Brain microvascular endothelial cell (primary cell): ENCODE measurements at regions not wholly inside any gene's neighbourhood (a gene's known extent, or its start where the extent isn't known, plus 50 kb on each side); places are given as distances from the start of the nearest gene placed in this dataset.
"Not testable (repeated sequence)": the region's sequence is repeated elsewhere in the genome, so short reads cannot be mapped to it uniquely, and the experiment has no call there.

ENCODE experiments used
- DNase-seq: peaks from one replicate; pipeline ENCODE4 v3.0.0-alpha.2; 2020
- H3K27ac ChIP-seq: fragments of 250-450 bp; sonication (Bioruptor Pico); 2 replicates; pipeline ENCODE4 v1.5.1; 2020; ENCODE audit warnings: mild to moderate bottlenecking, moderate library complexity
- H3K27me3 ChIP-seq: fragments of 250-450 bp; sonication (Bioruptor Pico); replicated peaks from 2 replicates; pipeline ENCODE4 v1.5.1; 2020; ENCODE audit warnings: mild to moderate bottlenecking
- H3K36me3 ChIP-seq: fragments of 250-450 bp; sonication (Bioruptor Pico); replicated peaks from 2 replicates; pipeline ENCODE4 v1.5.1; 2020; ENCODE audit warnings: mild to moderate bottlenecking
- H3K4me3 ChIP-seq: 2 replicates; pipeline ENCODE4 v1.5.1; 2011; ENCODE audit warnings: low read depth, mild to moderate bottlenecking, control low read depth, low read length, moderate library complexity
- in situ Hi-C: cut with HindIII; loops from 2 replicates; pipeline ENCODE4 v1.10.0; 2017; ENCODE audit warnings: low sequenced_read_pairs, low pct_ligation_motif_present
- TF ChIP-seq, protein P1 (sequence below): IDR thresholded peaks from 2 replicates; pipeline ENCODE4 v1.5.1; 2011; ENCODE audit warnings: low read depth, mild to moderate bottlenecking, moderate library complexity, low read length, control low read depth, inconsistent platforms; ENCODE audit errors: missing control alignments

DNA sequence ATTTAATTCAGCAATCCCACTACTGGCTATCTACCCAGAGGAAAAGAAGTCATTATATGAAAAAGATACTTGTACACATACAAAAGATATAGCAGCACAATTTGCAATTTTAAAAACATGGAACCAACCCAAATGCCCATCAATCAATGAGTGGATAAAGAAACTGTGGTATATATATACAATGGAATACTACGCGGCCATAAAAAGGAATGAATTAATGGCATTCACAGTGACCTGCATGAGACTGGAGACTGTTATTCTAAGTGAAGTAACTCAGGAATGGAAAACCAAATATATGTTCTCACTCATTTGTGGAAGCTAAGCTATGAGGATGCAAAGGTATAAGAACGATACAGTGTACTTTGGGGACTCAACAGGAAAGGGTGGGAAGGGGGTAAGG lies 102.8 kb upstream of the KCNMA1 start:
- H3K27me3 ChIP-seq, in situ Hi-C loops, H3K36me3 ChIP-seq, H3K27ac ChIP-seq, H3K4me3 ChIP-seq, DNase-seq: not testable (repeated sequence)

DNA sequence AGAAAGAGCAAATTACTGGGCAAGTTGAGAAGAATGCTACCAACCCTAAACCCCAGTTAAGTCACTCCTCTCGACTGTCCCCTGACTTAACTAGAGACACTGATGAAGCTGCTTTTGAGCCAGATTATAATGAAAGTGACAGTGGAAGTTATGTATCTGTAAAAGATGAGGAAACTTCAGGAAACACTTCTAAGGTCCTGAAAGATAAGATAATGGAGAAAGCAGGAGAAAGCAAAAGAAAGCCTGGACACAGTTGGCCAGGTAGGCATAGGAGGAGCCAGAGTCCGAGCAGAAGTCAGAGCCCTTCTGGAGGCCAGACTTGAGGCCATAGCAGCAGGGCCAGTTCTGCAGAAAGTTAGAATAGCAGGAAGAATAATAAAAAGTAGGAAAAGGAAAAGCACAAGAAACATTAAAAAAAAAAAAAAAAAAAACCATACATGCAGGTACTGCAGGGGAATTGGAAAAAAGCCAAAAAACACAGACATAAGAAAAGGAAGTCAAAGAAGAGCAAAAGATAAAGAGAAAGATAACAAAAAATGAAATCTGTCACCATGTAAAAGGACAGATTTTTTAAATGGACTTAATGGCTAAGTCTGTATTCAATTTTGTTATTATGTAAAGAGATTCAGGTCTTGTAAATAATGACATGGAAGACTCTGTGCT lies 101.0 kb upstream of the KCNMA1 start:
- TF ChIP-seq, protein P1, sequence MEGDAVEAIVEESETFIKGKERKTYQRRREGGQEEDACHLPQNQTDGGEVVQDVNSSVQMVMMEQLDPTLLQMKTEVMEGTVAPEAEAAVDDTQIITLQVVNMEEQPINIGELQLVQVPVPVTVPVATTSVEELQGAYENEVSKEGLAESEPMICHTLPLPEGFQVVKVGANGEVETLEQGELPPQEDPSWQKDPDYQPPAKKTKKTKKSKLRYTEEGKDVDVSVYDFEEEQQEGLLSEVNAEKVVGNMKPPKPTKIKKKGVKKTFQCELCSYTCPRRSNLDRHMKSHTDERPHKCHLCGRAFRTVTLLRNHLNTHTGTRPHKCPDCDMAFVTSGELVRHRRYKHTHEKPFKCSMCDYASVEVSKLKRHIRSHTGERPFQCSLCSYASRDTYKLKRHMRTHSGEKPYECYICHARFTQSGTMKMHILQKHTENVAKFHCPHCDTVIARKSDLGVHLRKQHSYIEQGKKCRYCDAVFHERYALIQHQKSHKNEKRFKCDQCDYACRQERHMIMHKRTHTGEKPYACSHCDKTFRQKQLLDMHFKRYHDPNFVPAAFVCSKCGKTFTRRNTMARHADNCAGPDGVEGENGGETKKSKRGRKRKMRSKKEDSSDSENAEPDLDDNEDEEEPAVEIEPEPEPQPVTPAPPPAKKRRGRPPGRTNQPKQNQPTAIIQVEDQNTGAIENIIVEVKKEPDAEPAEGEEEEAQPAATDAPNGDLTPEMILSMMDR = no peak
- in situ Hi-C loops = no loop called here
- H3K4me3 ChIP-seq = no peak overlapping the region
- H3K36me3 ChIP-seq = no peaks in the 10 kb centered on the region
- no peaks in the 10 kb centered on the region for H3K27me3 ChIP-seq
- H3K27ac ChIP-seq = peak overlapping the region; percentile 78
- DNase-seq = no peak

DNA sequence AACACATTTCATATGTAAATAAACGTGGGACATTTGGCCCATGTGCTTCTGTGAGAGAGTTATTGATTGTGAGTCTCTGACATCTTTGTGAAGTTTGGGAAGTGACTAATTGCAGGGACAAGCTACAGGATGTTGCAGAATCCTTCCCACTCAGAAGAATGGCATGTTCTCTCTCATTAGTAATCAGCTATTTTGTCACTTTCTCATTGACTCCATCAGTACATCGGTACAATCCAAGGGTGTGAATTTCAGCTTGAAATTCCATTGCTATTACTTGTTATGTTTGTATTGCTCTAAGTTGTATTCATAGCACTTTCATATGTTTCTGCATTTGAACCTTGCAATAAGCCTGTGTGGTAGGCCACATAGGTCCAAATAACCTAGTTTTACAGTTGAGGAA lies 100.0 kb upstream of the KCNMA1 start:
- peak overlapping the region; percentile 78 for H3K27ac ChIP-seq
- DNase-seq = peak; percentile 89

DNA sequence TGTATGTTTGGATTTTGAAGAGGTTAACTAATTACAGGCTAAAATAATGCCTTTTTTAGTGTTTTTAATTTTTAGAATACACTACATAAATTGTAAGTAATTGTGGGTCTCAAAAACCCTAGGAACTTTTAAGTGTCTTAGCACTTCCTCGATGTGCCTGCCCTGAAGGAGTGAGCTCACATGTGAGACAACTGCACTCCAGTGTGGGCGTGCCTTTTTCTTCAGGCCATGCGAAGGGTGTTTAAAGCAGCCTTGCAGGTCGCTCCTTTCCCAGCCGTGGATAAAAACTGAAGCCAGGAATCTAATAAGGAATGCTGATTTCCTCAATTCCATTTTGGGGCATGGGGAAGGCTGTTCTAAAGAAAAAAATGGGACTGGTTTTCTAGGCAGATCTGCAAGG lies 97.5 kb upstream of the KCNMA1 start:
- DNase-seq, H3K27ac ChIP-seq, H3K4me3 ChIP-seq, H3K27me3 ChIP-seq, H3K36me3 ChIP-seq, in situ Hi-C loops: not testable (repeated sequence)

More for the DNA sequence above, 100.0 kb upstream of the KCNMA1 start:
- no peaks in the 10 kb centered on the region for H3K36me3 ChIP-seq
- H3K4me3 ChIP-seq = no peak overlapping the region
- H3K27me3 ChIP-seq = no peaks in the 10 kb centered on the region
- in situ Hi-C loops = no loop called here
- TF ChIP-seq, protein P1 = no peak

DNA sequence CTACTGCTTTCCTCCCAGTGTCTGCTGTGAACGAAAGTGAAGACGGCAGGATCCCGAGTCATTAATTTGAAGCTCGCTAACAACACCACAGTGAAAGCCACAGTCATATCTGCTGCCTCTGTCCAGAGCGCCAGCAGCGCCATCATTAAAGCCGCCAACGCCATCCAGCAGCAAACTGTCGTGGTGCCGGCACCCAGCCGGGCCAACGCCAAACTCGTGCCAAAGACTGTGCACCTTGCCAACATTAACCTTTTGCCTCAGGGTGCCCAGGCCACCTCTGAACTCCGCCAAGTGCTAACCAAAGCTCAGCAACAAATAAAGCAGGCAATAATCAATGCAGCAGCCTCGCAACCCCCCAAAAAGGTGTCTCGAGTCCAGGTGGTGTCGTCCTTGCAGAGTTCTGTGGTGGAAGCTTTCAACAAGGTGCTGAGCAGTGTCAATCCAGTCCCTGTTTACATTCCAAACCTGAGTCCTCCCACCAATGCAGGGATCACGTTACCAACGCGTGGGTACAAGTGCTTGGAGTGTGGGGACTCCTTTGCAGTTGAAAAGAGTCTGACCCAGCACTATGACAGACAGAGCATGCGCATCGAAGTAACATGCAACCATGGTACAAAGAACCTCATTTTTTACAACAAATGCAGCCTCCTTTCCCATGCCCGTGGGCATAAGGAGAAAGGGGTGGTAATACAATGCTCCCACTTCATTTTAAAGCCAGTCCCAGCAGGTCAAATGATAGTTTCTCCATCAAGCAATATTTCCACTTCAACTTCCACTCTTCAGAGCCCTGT lies 94.8 kb upstream of the KCNMA1 start:
- TF ChIP-seq, protein P1 = no peak
- in situ Hi-C loops = no loop called here
- Histone ChIP-seq H3K27me3 (no peaks in the 10 kb centered on the region), H3K36me3 (no peaks in the 10 kb centered on the region), H3K27ac (no peak overlapping the region), H3K4me3 (no peak overlapping the region)
- DNase-seq = no peak

DNA sequence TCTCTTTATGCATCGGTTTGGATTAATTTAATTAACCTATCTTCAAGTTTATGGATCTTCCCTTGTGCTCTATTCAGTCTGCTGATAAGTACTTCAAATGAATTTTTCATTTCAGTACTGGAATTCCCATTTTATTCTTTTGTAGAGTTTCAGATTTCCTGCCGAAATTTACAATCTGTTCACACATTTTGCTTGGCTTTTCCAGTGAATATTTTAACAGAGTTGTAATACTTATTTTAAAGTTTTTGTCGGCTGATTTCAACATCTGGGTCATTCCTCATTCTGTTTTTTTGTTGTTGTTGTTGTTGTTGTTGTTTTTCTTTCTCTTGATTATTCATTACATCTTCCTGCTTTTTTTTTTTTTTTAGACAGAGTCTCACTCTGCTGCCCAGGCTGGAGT lies 89.9 kb upstream of the KCNMA1 start:
- Histone ChIP-seq H3K27me3 (no peaks in the 10 kb centered on the region), H3K27ac (no peak overlapping the region), H3K4me3 (no peak overlapping the region), H3K36me3 (no peaks in the 10 kb centered on the region)
- TF ChIP-seq, protein P1 = no peak
- DNase-seq = no peak
- in situ Hi-C loops = no loop called here
